ENCODE measurements at regions not wholly inside any gene's neighbourhood (a gene's known extent, or its start where the extent isn't known, plus 50 kb on each side); places are given as distances from the start of the nearest gene placed in this dataset.

- TF ChIP-seq POLR2AphosphoS5 (IDR thresholded peaks at IDR 0.05; ENCODE audit: low read depth, low read length) (no peak), POLR2A (IDR thresholded peaks at IDR 0.05; ENCODE audit: low read depth, low read length) (no peak), TAF1 (IDR thresholded peaks at IDR 0.05; ENCODE audit: borderline replicate concordance, low read depth, low read length) (no peak)
Observed at GRCh38 chr9:731474-731873, 110.0 kb upstream of the DMRT1 start.
